K562 (cell line): ENCODE measurements at regions not wholly inside any gene's neighbourhood (a gene's known extent, or its start where the extent isn't known, plus 50 kb on each side); places are given as distances from the start of the nearest gene placed in this dataset.

ENCODE experiments used
- ATAC-seq: fragments of 200-7000 bp; cut with Tn5 transposase; 3 replicates; pipeline ENCODE4 v1.9.1; 2020; ENCODE audit warnings: moderate library complexity
- BruUV-seq: library from RNA; stranded (reverse); fragments of 400-500 nt; replicated peaks from 2 replicates; lab custom pipeline; 2021; lab: Mats Ljungman, UMichigan
- CTCF ChIA-PET: fragments of 300-600 bp; formaldehyde crosslinking; extraction: SDS; loops from one replicate; lab custom pipeline; 2021; ENCODE audit warnings: low intra/inter-chr PET ratio; lab: Yijun Ruan, JAX
- POLR2A ChIA-PET: fragments of 300-600, 350-650 bp; sonication (Branson Sonifier 250); formaldehyde crosslinking; extraction: SDS; loops from one replicate; lab custom pipeline; 2021; ENCODE audit warnings: antibody characterized with exemption, inconsistent platforms; lab: Yijun Ruan, JAX
- DNase-seq, 4 experiments: peaks; one replicate each; pipeline versions ENCODE4 v3.0.0 to v3.0.0-alpha.2; 2011 to 2018; ENCODE audit warnings: low spot score in 3 of 4, mixed read lengths in 3 of 4; ENCODE audit errors: extremely low read depth in 1 of 4
- FAIRE-seq: peaks from 2 replicates; lab custom pipeline; 2011; peaks lifted over from hg19 to GRCh38; lab: Jason Lieb, UNC
- H2AFZ ChIP-seq: 2 replicates; pipeline ENCODE4 v1.6.0; 2011; ENCODE audit warnings: low read depth, low read length, control low read depth, inconsistent platforms
- H3K27ac ChIP-seq: fragments of 200-600 bp; 3 replicates; pipeline ENCODE4 v1.8.0; 2011; ENCODE audit warnings: low read depth, mild to moderate bottlenecking, control low read depth, inconsistent platforms, low read length, moderate library complexity, mixed read lengths; ENCODE audit errors: extremely low read depth
- H3K27me3 ChIP-seq, 2 experiments: fragments of 300-600 bp in 1 of 2; 2 replicates in 1 of 2; 3 replicates in 1 of 2; pipeline versions ENCODE4 v1.6.0 to v1.8.0; 2011; ENCODE audit warnings: inconsistent platforms in 2 of 2, low read length in 2 of 2, mild to moderate bottlenecking in 1 of 2, mixed read lengths in 1 of 2, moderate library complexity in 1 of 2; ENCODE audit not compliant: control insufficient read depth in 2 of 2, insufficient read depth in 2 of 2
- H3K36me3 ChIP-seq: fragments of 300-600 bp; 3 replicates; pipeline ENCODE4 v1.8.0; 2011; ENCODE audit warnings: mild to moderate bottlenecking, low read length, inconsistent platforms; ENCODE audit not compliant: control insufficient read depth, insufficient read depth
- H3K4me1 ChIP-seq, 2 experiments: fragments of 200-600 bp in 1 of 2; replicated peaks in 1 of 2; 2 replicates in 1 of 2; 3 replicates in 1 of 2; pipeline versions ENCODE4 v1.5.1 to v1.8.0; 2011; ENCODE audit warnings: inconsistent platforms in 2 of 2, low read length in 2 of 2, mild to moderate bottlenecking in 1 of 2, mixed read lengths in 1 of 2, moderate library complexity in 1 of 2; ENCODE audit not compliant: control insufficient read depth in 2 of 2, insufficient read depth in 2 of 2
- H3K4me2 ChIP-seq: 2 replicates; pipeline ENCODE4 v1.6.1; 2011; ENCODE audit warnings: low read length, control low read depth, inconsistent platforms, mixed read lengths; ENCODE audit not compliant: insufficient read depth
- H3K4me3 ChIP-seq: fragments of 200-600 bp; sonication (generic), shearing (Covaris generic); 2 replicates; pipeline ENCODE4 v1.5.1; 2016; ENCODE audit warnings: control low read depth, inconsistent platforms
- H3K79me2 ChIP-seq: fragments of 200-600 bp; 3 replicates; pipeline ENCODE4 v1.8.0; 2011; ENCODE audit warnings: low read length, inconsistent platforms; ENCODE audit not compliant: control insufficient read depth, insufficient read depth
- H3K9ac ChIP-seq, 2 experiments: 2 replicates each; pipeline versions ENCODE4 v1.6.0 to v1.6.1; 2011; ENCODE audit warnings: low read depth in 2 of 2, low read length in 2 of 2, control low read depth in 1 of 2, inconsistent platforms in 1 of 2, mild to moderate bottlenecking in 1 of 2, mixed read lengths in 1 of 2; ENCODE audit not compliant: insufficient read depth in 1 of 2
- H3K9me1 ChIP-seq: one replicate; pipeline ENCODE4 v1.6.0; 2011; ENCODE audit warnings: inconsistent platforms, mild to moderate bottlenecking, low read length, moderate library complexity; ENCODE audit not compliant: control insufficient read depth, insufficient read depth
- H3K9me3 ChIP-seq: replicated peaks from 2 replicates; pipeline ENCODE4 v1.5.1; 2011; ENCODE audit warnings: low read depth, low read length, inconsistent platforms; ENCODE audit not compliant: control insufficient read depth, insufficient read depth
- H4K20me1 ChIP-seq: replicated peaks from 2 replicates; pipeline ENCODE4 v1.6.1; 2011; ENCODE audit warnings: low read length, inconsistent platforms, mixed read lengths; ENCODE audit not compliant: control insufficient read depth, insufficient read depth
- ATF7 ChIP-seq: fragments of 450-650 bp; IDR thresholded peaks from 2 replicates; pipeline ENCODE4 v1.7.1; 2014; ENCODE audit warnings: mild to moderate bottlenecking, moderate library complexity
- DLX4 ChIP-seq: fragments of 250-450 bp; sonication (Bioruptor Pico); IDR thresholded peaks from 2 replicates; pipeline ENCODE4 v1.6.1; 2021; ENCODE audit warnings: mild to moderate bottlenecking
- EHMT2 ChIP-seq: fragments of 450-650 bp; IDR thresholded peaks from 2 replicates; pipeline ENCODE4 v1.6.1; 2018; ENCODE audit warnings: antibody characterized with exemption
- GABPA ChIP-seq: fragments of 200-800 bp; sonication (Bioruptor generic); conservative IDR thresholded peaks from 2 replicates; pipeline ENCODE4 v1.6.1; 2016; ENCODE audit warnings: low read depth, missing genetic modification characterization, missing compliant biosample characterization
- HCFC1 ChIP-seq: IDR thresholded peaks from 2 replicates; pipeline ENCODE4 v1.6.1; 2012; ENCODE audit warnings: low read depth, low read length, improper control_type of control experiment
- LEF1 ChIP-seq: fragments of 450-650 bp; IDR thresholded peaks from 2 replicates; pipeline ENCODE4 v1.6.1; 2016; ENCODE audit warnings: mild to moderate bottlenecking
- MLX ChIP-seq, 2 experiments: fragments of 450-650 bp in 1 of 2; sonication (generic) in 1 of 2; formaldehyde crosslinking; conservative IDR thresholded peaks; 2 replicates each; pipeline versions ENCODE4 v1.4.0 to v1.8.1; 2020 to 2022; ENCODE audit warnings: mild to moderate bottlenecking in 1 of 2, missing genetic modification reagents in 1 of 2
- NUFIP1 ChIP-seq: fragments of 450-650 bp; IDR thresholded peaks from 2 replicates; pipeline ENCODE4 v1.6.1; 2018; ENCODE audit not compliant: partially characterized antibody
- OTX1 ChIP-seq: fragments of 450-650 bp; formaldehyde crosslinking; IDR thresholded peaks from 2 replicates; pipeline ENCODE4 v1.4.0; 2022; ENCODE audit warnings: mild to moderate bottlenecking
- ZFPM2 ChIP-seq: fragments of 250-450 bp; sonication (Bioruptor Pico); IDR thresholded peaks from 2 replicates; pipeline ENCODE4 v1.5.1; 2022; ENCODE audit warnings: mild to moderate bottlenecking
- ZNF224 ChIP-seq: sonication (generic); formaldehyde crosslinking; IDR thresholded peaks from 2 replicates; pipeline ENCODE4 v1.8.0; 2022; ENCODE audit warnings: mild to moderate bottlenecking, missing genetic modification reagents
- WGBS: fragments of 100-300 bp; shearing (Covaris generic); methylation state at CpG from one replicate; pipeline ENCODE4 v1.1.6; 2016; ENCODE audit warnings: low coverage, mixed read lengths; ENCODE audit not compliant: insufficient coverage; ENCODE audit errors: missing lambda C conversion rate; 5-methylcytosine and 5-hydroxymethylcytosine counted together
- in situ Hi-C: fragments of 300-500 bp; cut with MboI; formaldehyde crosslinking; loops from 4 replicates; pipeline ENCODE4 v1.15.0; 2018; ENCODE audit warnings: inconsistent platforms, mixed read lengths
- intact Hi-C: fragments of 100-400 bp; cut with micrococcal nuclease; formaldehyde crosslinking; loops from 2 replicates; pipeline ENCODE4 v1.14.2; 2022
- TF ChIP-seq, protein P1 (sequence below), 2 experiments: fragments of 450-650 bp; formaldehyde crosslinking in 1 of 2; IDR thresholded peaks; 2 replicates each; pipeline versions ENCODE4 v1.4.0 to v1.6.1; 2014 to 2020; ENCODE audit warnings: mild to moderate bottlenecking in 2 of 2, borderline replicate concordance in 1 of 2, low read depth in 1 of 2

- Histone ChIP-seq H3K36me3 (peaks cover 22% of the 10 kb centered on the region; the same call in 2 of the 3 replicates), H3K4me2 (no peak overlapping the region), H3K9me1 (no peaks in the 10 kb centered on the region), H4K20me1 (no peaks in the 10 kb centered on the region), H2AFZ (no peak overlapping the region), H3K9ac (no peak overlapping the region), H3K4me3 (no peak overlapping the region), H3K9me3 (no peaks in the 10 kb centered on the region), H3K27ac (no peak overlapping the region), H3K4me1 (no peaks in the 10 kb centered on the region), H3K79me2 (peaks cover 6% of the 10 kb centered on the region; the same call in 1 of the 3 replicates), H3K27me3 (no peaks in the 10 kb centered on the region)
- POLR2A ChIA-PET: interaction anchor here (0.7 kb wide), 1 partner anchor 439 kb away, joined by 3 read pairs; no protein-coding TSS in a partner anchor
- BruUV-seq: no TSS peak
- in situ Hi-C loops: no loop called here
- ATAC-seq: no peak
- intact Hi-C loops: no loop called here
- WGBS: 31% methylated on average over 3 of the region's 3 CpGs
- no peak for DNase-seq
- FAIRE-seq: no peak
- CTCF ChIA-PET: no interaction called here
- no peak for TF ChIP-seq ZNF224
- TF ChIP-seq ATF7: no peak
- no peak for TF ChIP-seq LEF1
- TF ChIP-seq MLX (CRISPR knock-in tag; conservative IDR thresholded peaks at IDR 0.05): no peak
- TF ChIP-seq GABPA: no peak
- TF ChIP-seq DLX4 (CRISPR knock-in tag): no peak
- no peak for TF ChIP-seq HCFC1
- no peak for TF ChIP-seq OTX1 (CRISPR knock-in tag)
- TF ChIP-seq, protein P1, sequence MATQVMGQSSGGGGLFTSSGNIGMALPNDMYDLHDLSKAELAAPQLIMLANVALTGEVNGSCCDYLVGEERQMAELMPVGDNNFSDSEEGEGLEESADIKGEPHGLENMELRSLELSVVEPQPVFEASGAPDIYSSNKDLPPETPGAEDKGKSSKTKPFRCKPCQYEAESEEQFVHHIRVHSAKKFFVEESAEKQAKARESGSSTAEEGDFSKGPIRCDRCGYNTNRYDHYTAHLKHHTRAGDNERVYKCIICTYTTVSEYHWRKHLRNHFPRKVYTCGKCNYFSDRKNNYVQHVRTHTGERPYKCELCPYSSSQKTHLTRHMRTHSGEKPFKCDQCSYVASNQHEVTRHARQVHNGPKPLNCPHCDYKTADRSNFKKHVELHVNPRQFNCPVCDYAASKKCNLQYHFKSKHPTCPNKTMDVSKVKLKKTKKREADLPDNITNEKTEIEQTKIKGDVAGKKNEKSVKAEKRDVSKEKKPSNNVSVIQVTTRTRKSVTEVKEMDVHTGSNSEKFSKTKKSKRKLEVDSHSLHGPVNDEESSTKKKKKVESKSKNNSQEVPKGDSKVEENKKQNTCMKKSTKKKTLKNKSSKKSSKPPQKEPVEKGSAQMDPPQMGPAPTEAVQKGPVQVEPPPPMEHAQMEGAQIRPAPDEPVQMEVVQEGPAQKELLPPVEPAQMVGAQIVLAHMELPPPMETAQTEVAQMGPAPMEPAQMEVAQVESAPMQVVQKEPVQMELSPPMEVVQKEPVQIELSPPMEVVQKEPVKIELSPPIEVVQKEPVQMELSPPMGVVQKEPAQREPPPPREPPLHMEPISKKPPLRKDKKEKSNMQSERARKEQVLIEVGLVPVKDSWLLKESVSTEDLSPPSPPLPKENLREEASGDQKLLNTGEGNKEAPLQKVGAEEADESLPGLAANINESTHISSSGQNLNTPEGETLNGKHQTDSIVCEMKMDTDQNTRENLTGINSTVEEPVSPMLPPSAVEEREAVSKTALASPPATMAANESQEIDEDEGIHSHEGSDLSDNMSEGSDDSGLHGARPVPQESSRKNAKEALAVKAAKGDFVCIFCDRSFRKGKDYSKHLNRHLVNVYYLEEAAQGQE (IDR thresholded peaks at IDR 0.05; ENCODE audit: borderline replicate concordance): peak; percentile 88
- TF ChIP-seq, protein P1 (CRISPR knock-in tag; IDR thresholded peaks at IDR 0.05; ENCODE audit: low read depth): no peak
- peak; percentile 84 for TF ChIP-seq EHMT2
- TF ChIP-seq NUFIP1: no peak
- TF ChIP-seq ZFPM2 (CRISPR knock-in tag): no peak
Observed at GRCh38 chr16:18039931-18040330, 296.6 kb downstream of the NPIPA8 start.
